Neuronal stem cell (in vitro differentiated cells): ENCODE measurements at regions not wholly inside any gene's neighbourhood (a gene's known extent, or its start where the extent isn't known, plus 50 kb on each side); places are given as distances from the start of the nearest gene placed in this dataset.

Experiments
- DNase-seq: peaks from one replicate; pipeline ENCODE4 v3.0.0-alpha.2; 2013; ENCODE audit warnings: low spot score
- H2AFZ ChIP-seq: one replicate; pipeline ENCODE4 v1.6.1; 2013; ENCODE audit warnings: mild to moderate bottlenecking, low read length, inconsistent platforms
- H2AK5ac ChIP-seq: 2 replicates; pipeline ENCODE4 v1.6.1; 2013; ENCODE audit warnings: low read depth, mild to moderate bottlenecking, inconsistent platforms, low read length, moderate library complexity, mixed read lengths
- H2BK120ac ChIP-seq: 2 replicates; pipeline ENCODE4 v1.6.1; 2013; ENCODE audit warnings: low read depth, mild to moderate bottlenecking, inconsistent platforms, low read length, moderate library complexity, mixed read lengths
- H2BK12ac ChIP-seq: one replicate; pipeline ENCODE4 v1.6.1; 2013; ENCODE audit warnings: low read length, inconsistent platforms
- H2BK15ac ChIP-seq: 2 replicates; pipeline ENCODE4 v1.6.1; 2013; ENCODE audit warnings: mild to moderate bottlenecking, low read length, inconsistent platforms, mixed read lengths
- H2BK5ac ChIP-seq: one replicate; pipeline ENCODE4 v1.6.1; 2013; ENCODE audit warnings: inconsistent platforms, mild to moderate bottlenecking, low read length, moderate library complexity
- H3K14ac ChIP-seq: one replicate; pipeline ENCODE4 v1.6.1; 2013; ENCODE audit warnings: low read length, inconsistent platforms
- H3K18ac ChIP-seq: 2 replicates; pipeline ENCODE4 v1.6.1; 2013; ENCODE audit warnings: low read length, inconsistent platforms
- H3K23ac ChIP-seq: 2 replicates; pipeline ENCODE4 v1.6.1; 2013; ENCODE audit warnings: low read depth, mild to moderate bottlenecking, mixed read lengths, low read length, inconsistent platforms; ENCODE audit not compliant: poor library complexity
- H3K27ac ChIP-seq: replicated peaks from 3 replicates; pipeline ENCODE4 v1.5.1; 2013; ENCODE audit warnings: low read length, inconsistent platforms
- H3K27me3 ChIP-seq, 3 experiments: 2 replicates each; pipeline ENCODE4 v1.6.1; 2013; ENCODE audit warnings: low read length in 3 of 3, mild to moderate bottlenecking in 2 of 3, inconsistent platforms in 1 of 3, low read depth in 1 of 3, mixed read lengths in 1 of 3, moderate library complexity in 1 of 3; ENCODE audit not compliant: control insufficient read depth in 3 of 3, insufficient read depth in 3 of 3
- H3K36me3 ChIP-seq, 2 donors: replicated peaks in 1 of 2; 2 replicates each; pipeline ENCODE4 v1.6.1; 2013; ENCODE audit warnings: low read length in 2 of 2; ENCODE audit not compliant: control insufficient read depth in 2 of 2, insufficient read depth in 2 of 2
- H3K4ac ChIP-seq: 2 replicates; pipeline ENCODE4 v1.6.1; 2013; ENCODE audit warnings: inconsistent platforms, mild to moderate bottlenecking, low read length, moderate library complexity
- H3K4me1 ChIP-seq, 2 donors: 1 replicate in 1 of 2; 2 replicates in 1 of 2; pipeline ENCODE4 v1.6.1; 2013; ENCODE audit warnings: low read length in 2 of 2, low read depth in 1 of 2; ENCODE audit not compliant: control insufficient read depth in 2 of 2, insufficient read depth in 1 of 2
- H3K4me2 ChIP-seq: one replicate; pipeline ENCODE4 v1.6.1; 2013; ENCODE audit warnings: mild to moderate bottlenecking, low read length, inconsistent platforms; ENCODE audit not compliant: insufficient read depth, poor library complexity, severe bottlenecking
- H3K4me3 ChIP-seq, 2 donors: 2 replicates each; pipeline ENCODE4 v1.5.1; 2013; ENCODE audit warnings: low read length in 2 of 2, mild to moderate bottlenecking in 2 of 2, inconsistent platforms in 1 of 2, moderate library complexity in 1 of 2
- H3K79me1 ChIP-seq: one replicate; pipeline ENCODE4 v1.6.1; 2013; ENCODE audit warnings: low read depth, mild to moderate bottlenecking, inconsistent platforms, low read length, moderate library complexity
- H3K9ac ChIP-seq: one replicate; pipeline ENCODE4 v1.6.1; 2013; ENCODE audit warnings: mild to moderate bottlenecking, low read depth, low read length, inconsistent platforms; ENCODE audit not compliant: poor library complexity
- H3K9me3 ChIP-seq, 2 donors: replicated peaks in 1 of 2; 2 replicates each; pipeline versions ENCODE3 to v1.6.1; 2013; ENCODE audit warnings: low read length in 2 of 2, mild to moderate bottlenecking in 2 of 2, inconsistent platforms in 1 of 2, low read depth in 1 of 2, mixed read lengths in 1 of 2, moderate library complexity in 1 of 2; ENCODE audit not compliant: control insufficient read depth in 2 of 2, insufficient read depth in 1 of 2
- H4K8ac ChIP-seq: one replicate; pipeline ENCODE4 v1.6.1; 2013; ENCODE audit warnings: low read depth, mild to moderate bottlenecking, inconsistent platforms, low read length, moderate library complexity
- H4K91ac ChIP-seq: one replicate; pipeline ENCODE4 v1.6.1; 2013; ENCODE audit warnings: low read length, low read depth, mild to moderate bottlenecking, inconsistent platforms; ENCODE audit not compliant: poor library complexity
- WGBS, 2 donors: extraction: QIAGEN DNeasy Blood & Tissue Kit; methylation state at CpG; one replicate each; pipeline ENCODE4 v1.1.7; 2013; ENCODE audit warnings: missing lambda C conversion rate in 2 of 2, mixed read lengths in 1 of 2; ENCODE audit not compliant: insufficient read length in 2 of 2, insufficient replicate concordance in 1 of 2; ENCODE audit errors: extremely low coverage in 2 of 2; 5-methylcytosine and 5-hydroxymethylcytosine counted together

DNA sequence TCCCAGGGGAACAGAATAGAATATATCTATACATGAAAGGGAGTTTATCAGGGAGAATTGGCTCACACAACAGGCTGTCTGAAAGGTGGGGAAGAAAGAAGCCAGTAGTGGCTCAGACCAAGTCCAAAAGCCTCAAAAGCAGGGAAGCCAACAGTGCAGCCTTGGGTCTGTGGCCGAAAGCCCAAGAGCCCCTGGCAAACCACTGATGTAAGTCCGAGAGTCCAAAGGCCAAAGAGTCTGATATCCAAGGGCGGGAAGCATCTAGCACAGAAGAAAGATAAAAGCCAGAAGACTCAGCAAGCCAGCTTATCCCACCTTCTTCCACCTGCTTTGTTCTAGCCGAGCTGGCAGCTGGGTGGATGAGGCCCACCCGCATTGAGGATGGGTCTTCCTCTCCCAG is 172.5 kb downstream of the CCDC71L start:
- H3K4ac ChIP-seq: no peak overlapping the region
- H2AK5ac ChIP-seq: no peak overlapping the region
- H3K9ac ChIP-seq: no peak overlapping the region

DNA sequence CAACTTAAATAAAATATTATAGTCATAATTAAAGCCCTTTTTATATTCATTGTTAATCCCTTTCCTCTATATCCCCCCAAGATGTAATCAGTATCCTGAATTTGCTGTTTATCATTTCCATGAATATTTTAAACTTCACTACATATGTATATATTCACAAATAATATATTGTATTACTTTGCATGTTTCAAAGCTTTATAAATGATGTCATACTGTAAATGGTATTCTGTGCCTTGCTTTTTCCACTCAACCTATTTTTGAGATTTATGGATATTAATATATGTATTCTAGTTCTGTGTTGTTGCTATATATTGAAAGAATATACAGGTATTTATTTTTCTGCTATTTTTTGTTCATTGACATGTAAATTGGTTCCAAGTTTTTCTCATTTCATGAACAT is 173.1 kb downstream of the CCDC71L start:
- Histone ChIP-seq H3K4ac (no peak overlapping the region), H4K8ac (no peak overlapping the region), H2BK5ac (no peak overlapping the region), H3K27me3 (no peaks in the 10 kb centered on the region), H3K36me3 (no peaks in the 10 kb centered on the region), H3K18ac (no peak overlapping the region), H3K23ac (no peak overlapping the region), H3K79me1 (no peaks in the 10 kb centered on the region), H3K4me2 (no peak overlapping the region), H3K9ac (no peak overlapping the region), H2BK12ac (no peak overlapping the region), H3K14ac (no peak overlapping the region), H2AK5ac (no peak overlapping the region), H3K27ac (no peak overlapping the region), H2BK15ac (no peak overlapping the region), H3K4me3 (no peak overlapping the region), H3K4me1 (no peaks in the 10 kb centered on the region), H2BK120ac (no peak overlapping the region), H4K91ac (no peak overlapping the region), H2AFZ (no peak overlapping the region), H3K9me3 (no peaks in the 10 kb centered on the region)
- no peak for DNase-seq

More for the DNA sequence above, 172.5 kb downstream of the CCDC71L start:
- H3K36me3 ChIP-seq: no peaks in the 10 kb centered on the region
- no peaks in the 10 kb centered on the region for H3K4me1 ChIP-seq
- no peak overlapping the region for H3K4me2 ChIP-seq
- no peaks in the 10 kb centered on the region for H3K27me3 ChIP-seq
- H3K18ac ChIP-seq: no peak overlapping the region
- H2BK5ac ChIP-seq: no peak overlapping the region
- H4K91ac ChIP-seq: no peak overlapping the region
- no peak overlapping the region for H3K27ac ChIP-seq
- H3K4me3 ChIP-seq: no peak overlapping the region
- no peak overlapping the region for H3K23ac ChIP-seq
- H2BK120ac ChIP-seq: no peak overlapping the region
- no peak for DNase-seq
- no peak overlapping the region for H2BK15ac ChIP-seq
- no peaks in the 10 kb centered on the region for H3K9me3 ChIP-seq
- H2AFZ ChIP-seq: no peak overlapping the region
- no peaks in the 10 kb centered on the region for H3K79me1 ChIP-seq
- no peak overlapping the region for H3K14ac ChIP-seq
- H4K8ac ChIP-seq: no peak overlapping the region
- WGBS, 2 donors: no CpG with 5 or more reads among the region's 5 CpGs
- no peak overlapping the region for H2BK12ac ChIP-seq

DNA sequence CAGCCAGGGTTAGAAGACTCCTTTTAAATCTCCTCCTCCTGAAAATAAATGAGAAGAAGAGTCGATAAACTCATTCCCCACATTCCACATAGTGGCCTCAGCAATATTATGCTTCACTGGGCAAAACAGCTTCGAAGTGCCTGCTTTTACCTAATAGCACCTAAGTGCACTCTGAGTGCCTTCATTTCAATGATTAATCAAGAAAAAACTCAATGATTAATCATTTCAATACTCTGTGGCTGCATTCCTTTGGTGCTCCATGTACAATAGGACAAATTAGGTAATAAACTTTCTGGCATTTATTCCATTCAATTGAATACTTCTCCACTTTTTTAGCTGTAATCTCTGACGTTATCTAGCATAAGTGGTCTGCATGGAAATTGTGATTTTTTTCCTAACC is 174.6 kb downstream of the CCDC71L start:
- no peaks in the 10 kb centered on the region for H3K36me3 ChIP-seq
- H3K9ac ChIP-seq: no peak overlapping the region
- no peaks in the 10 kb centered on the region for H3K27me3 ChIP-seq
- no peak overlapping the region for H3K14ac ChIP-seq
- no peak overlapping the region for H4K91ac ChIP-seq
- no peak overlapping the region for H3K4me2 ChIP-seq
- H2BK120ac ChIP-seq: no peak overlapping the region
- H3K79me1 ChIP-seq: no peaks in the 10 kb centered on the region
- H2AFZ ChIP-seq: no peak overlapping the region
- H2AK5ac ChIP-seq: no peak overlapping the region
- no peak overlapping the region for H3K18ac ChIP-seq
- no peak overlapping the region for H3K27ac ChIP-seq
- H3K4me1 ChIP-seq: no peaks in the 10 kb centered on the region
- no peak for DNase-seq
- H3K9me3 ChIP-seq: no peaks in the 10 kb centered on the region
- no peak overlapping the region for H3K23ac ChIP-seq
- no peak overlapping the region for H3K4me3 ChIP-seq
- no peak overlapping the region for H2BK5ac ChIP-seq
- H2BK12ac ChIP-seq: no peak overlapping the region
- WGBS, 2 donors: no CpG with 5 or more reads among the region's 3 CpGs
- no peak overlapping the region for H3K4ac ChIP-seq
- H2BK15ac ChIP-seq: no peak overlapping the region
- no peak overlapping the region for H4K8ac ChIP-seq

DNA sequence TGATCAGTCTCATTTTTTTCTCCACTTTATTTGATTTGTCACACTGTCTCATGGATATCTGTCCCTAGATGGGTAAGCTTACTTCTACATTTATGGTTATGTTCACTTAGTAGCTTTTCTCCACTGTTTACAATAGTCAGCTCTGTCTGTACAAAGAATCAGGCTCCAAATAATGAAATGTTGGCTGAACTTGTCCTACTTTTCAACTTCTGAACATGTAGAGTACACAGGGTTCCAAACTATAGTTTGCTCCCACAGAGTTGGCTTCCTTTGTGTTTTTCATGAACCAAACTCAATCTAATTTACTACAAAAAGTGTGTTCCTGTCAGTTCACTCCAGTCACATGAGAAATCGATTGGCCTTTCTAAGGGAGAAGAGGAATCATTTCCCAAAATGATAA is 175.0 kb downstream of the CCDC71L start:
- Histone ChIP-seq H3K27ac (no peak overlapping the region), H4K8ac (no peak overlapping the region), H2BK120ac (no peak overlapping the region), H2BK15ac (no peak overlapping the region), H3K4me3 (no peak overlapping the region), H2AK5ac (no peak overlapping the region), H3K4ac (no peak overlapping the region), H3K4me2 (no peak overlapping the region), H3K18ac (no peak overlapping the region), H3K23ac (no peak overlapping the region), H2BK5ac (no peak overlapping the region), H3K4me1 (no peaks in the 10 kb centered on the region), H3K27me3 (no peaks in the 10 kb centered on the region), H3K36me3 (no peaks in the 10 kb centered on the region), H2BK12ac (no peak overlapping the region), H3K9ac (no peak overlapping the region), H3K9me3 (no peaks in the 10 kb centered on the region), H3K14ac (no peak overlapping the region), H4K91ac (no peak overlapping the region), H2AFZ (no peak overlapping the region), H3K79me1 (no peaks in the 10 kb centered on the region)
- no CpG with 5 or more reads among the region's 1 CpG for WGBS, 2 donors
- no peak for DNase-seq
